Upper lobe of left lung (tissue), 6 donors: ENCODE measurements at regions not wholly inside any gene's neighbourhood (a gene's known extent, or its start where the extent isn't known, plus 50 kb on each side); places are given as distances from the start of the nearest gene placed in this dataset.

Experiments used
- ATAC-seq, 2 donors: fragments of 200-7000 bp; cut with Tn5 transposase; one replicate each; pipeline ENCODE4 v1.9.1; 2022; ENCODE audit warnings: mild to moderate bottlenecking in 2 of 2, moderate library complexity in 2 of 2; ENCODE audit not compliant: low FRiP score in 2 of 2
- DNase-seq, 2 donors: peaks; one replicate each; pipeline ENCODE4 v3.0.0-alpha.2; 2019 to 2020
- H3K27ac ChIP-seq, 4 donors: fragments of 200-600 bp; sonication (generic); one replicate each; pipeline ENCODE4 v1.5.1; 2016 to 2019
- H3K27me3 ChIP-seq, 4 donors: fragments of 200-600 bp; sonication (generic); one replicate each; pipeline ENCODE4 v1.5.1; 2017 to 2019
- H3K36me3 ChIP-seq, 4 donors: fragments of 200-600 bp; sonication (generic); one replicate each; pipeline ENCODE4 v1.5.1; 2016 to 2019
- H3K4me1 ChIP-seq, 4 donors: fragments of 200-600 bp; sonication (generic); one replicate each; pipeline ENCODE4 v1.5.1; 2018 to 2019
- H3K4me3 ChIP-seq, 4 donors: fragments of 200-600 bp; sonication (generic); one replicate each; pipeline ENCODE4 v1.5.1; 2017 to 2019; ENCODE audit warnings: mild to moderate bottlenecking in 2 of 4, moderate library complexity in 1 of 4
- H3K9me3 ChIP-seq, 4 donors: fragments of 200-600 bp; sonication (generic); one replicate each; pipeline ENCODE4 v1.5.1; 2018 to 2019
- EP300 ChIP-seq, 4 donors: sonication (generic); formaldehyde crosslinking; IDR thresholded peaks; one replicate each; pipeline ENCODE4 v1.5.1; 2017; ENCODE audit warnings: antibody characterized with exemption in 4 of 4, control low read depth in 2 of 4
- POLR2A ChIP-seq, 4 donors: fragments of 450-650 bp; IDR thresholded peaks; one replicate each; pipeline ENCODE4 v1.5.1; 2016 to 2017; ENCODE audit warnings: antibody characterized with exemption in 4 of 4, mild to moderate bottlenecking in 2 of 4
- POLR2AphosphoS5 ChIP-seq, 2 donors: sonication (generic); formaldehyde crosslinking; IDR thresholded peaks; one replicate each; pipeline ENCODE4 v1.5.1; 2017; ENCODE audit warnings: antibody characterized with exemption in 2 of 2
- WGBS, 2 donors: methylation state at CpG; one replicate each; pipeline ENCODE4 v1.1.5; 2017 to 2018; 5-methylcytosine and 5-hydroxymethylcytosine counted together
- TF ChIP-seq, protein P1 (sequence below), 6 experiments: fragments of 450-650 bp in 4 of 6; fragments of 200-600 bp in 2 of 6; sonication (generic) in 2 of 6; IDR thresholded peaks; one replicate each; pipeline ENCODE4 v1.5.1; 2016 to 2019; ENCODE audit warnings: antibody characterized with exemption in 6 of 6
- donor health status: DM: no; HTN: no; CAD: no; lungs with moderate emphysema.
- donor health status: DM: no; HTN: yes; CAD: no; lungs with severe emphysema.

DNA sequence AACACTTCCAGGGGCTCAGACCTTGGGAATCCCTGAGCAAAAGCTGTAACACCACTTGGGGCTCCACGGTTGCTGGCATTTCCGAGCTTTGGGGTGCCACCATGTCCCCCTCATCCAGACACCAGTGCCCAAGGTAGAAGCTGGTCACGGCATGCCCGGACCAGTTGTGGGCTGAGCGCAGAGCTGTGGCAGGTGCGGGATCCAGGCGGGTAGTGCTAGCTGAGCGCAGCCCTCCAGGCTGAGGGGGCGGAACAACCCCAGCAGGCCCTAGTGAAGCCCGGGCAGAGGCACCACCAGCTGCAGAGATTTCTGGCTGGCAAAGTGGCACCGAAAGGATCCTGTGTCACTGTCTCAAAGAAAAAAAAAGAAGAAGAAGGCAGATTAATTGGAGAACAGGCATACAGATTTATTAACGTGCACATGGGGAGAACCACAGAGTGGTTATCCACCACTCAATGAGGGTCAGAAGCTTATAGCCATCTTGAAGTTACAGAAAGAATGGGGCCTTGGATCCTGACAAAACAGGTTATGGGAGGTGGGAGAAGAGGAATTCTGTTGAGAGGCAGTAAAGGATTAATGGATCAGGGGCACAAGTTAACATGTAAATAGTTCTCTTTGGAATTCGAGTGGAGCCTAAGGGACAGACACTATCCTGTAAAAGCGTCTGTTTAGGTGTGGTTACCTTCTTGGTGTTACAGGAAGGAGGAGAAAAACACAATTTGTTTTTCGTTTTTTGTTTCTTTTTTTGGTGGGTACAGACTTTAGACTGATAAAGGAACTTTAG is 107.5 kb downstream of the CD24 start:
- Histone ChIP-seq H3K36me3 (no peaks in the 10 kb centered on the region), H3K4me1 (no peaks in the 10 kb centered on the region), H3K9me3 (no peaks in the 10 kb centered on the region), H3K4me3 (no peak overlapping the region), H3K27ac (no peak overlapping the region), H3K27me3 (no peaks in the 10 kb centered on the region)
- TF ChIP-seq, protein P1, sequence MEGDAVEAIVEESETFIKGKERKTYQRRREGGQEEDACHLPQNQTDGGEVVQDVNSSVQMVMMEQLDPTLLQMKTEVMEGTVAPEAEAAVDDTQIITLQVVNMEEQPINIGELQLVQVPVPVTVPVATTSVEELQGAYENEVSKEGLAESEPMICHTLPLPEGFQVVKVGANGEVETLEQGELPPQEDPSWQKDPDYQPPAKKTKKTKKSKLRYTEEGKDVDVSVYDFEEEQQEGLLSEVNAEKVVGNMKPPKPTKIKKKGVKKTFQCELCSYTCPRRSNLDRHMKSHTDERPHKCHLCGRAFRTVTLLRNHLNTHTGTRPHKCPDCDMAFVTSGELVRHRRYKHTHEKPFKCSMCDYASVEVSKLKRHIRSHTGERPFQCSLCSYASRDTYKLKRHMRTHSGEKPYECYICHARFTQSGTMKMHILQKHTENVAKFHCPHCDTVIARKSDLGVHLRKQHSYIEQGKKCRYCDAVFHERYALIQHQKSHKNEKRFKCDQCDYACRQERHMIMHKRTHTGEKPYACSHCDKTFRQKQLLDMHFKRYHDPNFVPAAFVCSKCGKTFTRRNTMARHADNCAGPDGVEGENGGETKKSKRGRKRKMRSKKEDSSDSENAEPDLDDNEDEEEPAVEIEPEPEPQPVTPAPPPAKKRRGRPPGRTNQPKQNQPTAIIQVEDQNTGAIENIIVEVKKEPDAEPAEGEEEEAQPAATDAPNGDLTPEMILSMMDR (IDR thresholded peaks at IDR 0.05): no peak
- no peak for TF ChIP-seq POLR2A (IDR thresholded peaks at IDR 0.05)
- no peak for TF ChIP-seq POLR2AphosphoS5 (IDR thresholded peaks at IDR 0.05)
- TF ChIP-seq EP300 (IDR thresholded peaks at IDR 0.05): no peak
- DNase-seq (peak in 1 of 2 donors; percentile 53), ATAC-seq (peak in 1 of 2 donors; percentile 30)
- 79 to 87% methylated on average over 10 to 15 of the region's 15 CpGs for WGBS, 2 donors

DNA sequence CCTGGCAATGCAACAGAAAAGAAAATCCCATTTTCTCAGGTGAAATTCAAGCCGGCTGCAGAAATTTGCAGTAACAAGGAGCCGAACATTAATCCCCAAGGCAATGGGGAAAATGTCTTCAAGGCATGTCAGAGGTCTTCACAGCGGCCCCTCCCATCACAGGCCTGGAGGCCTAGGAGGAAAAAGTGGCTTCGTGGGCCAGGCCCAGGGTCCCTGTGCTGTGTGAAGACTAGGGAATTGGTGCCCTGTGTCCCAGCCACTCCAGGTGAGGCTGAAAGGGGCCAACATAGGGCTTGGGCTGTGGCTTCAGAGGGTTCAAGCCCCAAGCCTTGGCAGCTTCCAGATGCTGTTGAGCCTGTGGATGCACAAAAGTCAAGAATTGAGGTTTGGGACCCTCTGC is 111.7 kb downstream of the CD24 start:
- WGBS, 2 donors: 89 to 92% methylated on average over 4 of the region's 4 CpGs
- no peak for ATAC-seq
- TF ChIP-seq EP300 (IDR thresholded peaks at IDR 0.05) (no peak), POLR2A (IDR thresholded peaks at IDR 0.05) (no peak), POLR2AphosphoS5 (IDR thresholded peaks at IDR 0.05) (no peak)
- TF ChIP-seq, protein P1 (IDR thresholded peaks at IDR 0.05): no peak
- Histone ChIP-seq H3K9me3 (peaks cover 0 to 7% (median 4%) of the 10 kb centered on the region in 4 donors), H3K4me3 (no peak overlapping the region), H3K27me3 (no peaks in the 10 kb centered on the region), H3K36me3 (no peaks in the 10 kb centered on the region), H3K4me1 (no peaks in the 10 kb centered on the region), H3K27ac (no peak overlapping the region)
- DNase-seq: no peak

GRCh38 chr6:106860940-106861339 is 113.6 kb downstream of the CD24 start:
- H3K36me3 ChIP-seq: no peaks in the 10 kb centered on the region
- no peak overlapping the region for H3K27ac ChIP-seq
- TF ChIP-seq POLR2A (IDR thresholded peaks at IDR 0.05) (no peak), EP300 (IDR thresholded peaks at IDR 0.05) (no peak), POLR2AphosphoS5 (IDR thresholded peaks at IDR 0.05) (no peak)
- TF ChIP-seq, protein P1 (IDR thresholded peaks at IDR 0.05): no peak
- H3K27me3 ChIP-seq: no peaks in the 10 kb centered on the region
- peaks cover 0 to 7% (median 4%) of the 10 kb centered on the region in 4 donors for H3K9me3 ChIP-seq
- DNase-seq (no peak), ATAC-seq (no peak)
- WGBS, 2 donors: 81 to 83% methylated on average over 4 of the region's 4 CpGs
- no peaks in the 10 kb centered on the region for H3K4me1 ChIP-seq
- no peak overlapping the region for H3K4me3 ChIP-seq

DNA sequence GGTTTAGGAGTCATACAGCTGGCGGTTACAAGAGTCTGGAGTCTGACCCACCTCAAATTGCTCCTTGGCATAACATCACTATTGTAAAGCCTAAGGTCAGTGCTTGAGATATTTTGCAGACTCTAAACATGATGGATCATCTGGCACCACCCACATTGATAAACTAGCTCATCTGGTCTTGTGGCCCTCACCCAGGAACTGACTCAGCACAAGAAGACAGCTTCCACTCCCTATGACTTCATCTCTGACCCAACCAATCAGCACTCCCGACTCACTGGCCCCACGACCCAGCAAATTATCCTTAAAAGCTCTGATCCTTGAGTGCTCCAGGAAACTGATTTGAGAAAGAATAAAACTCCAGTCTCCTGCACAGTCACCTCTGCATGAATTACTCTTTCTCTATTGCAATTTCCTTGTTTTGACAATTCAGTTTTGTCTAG is 115.9 kb downstream of the CD24 start:
- no peaks in the 10 kb centered on the region for H3K27me3 ChIP-seq
- WGBS, 2 donors: 67 to 77% methylated on average over 3 of the region's 3 CpGs
- H3K9me3 ChIP-seq: peaks cover 0 to 7% (median 4%) of the 10 kb centered on the region in 4 donors
- H3K4me1 ChIP-seq: no peaks in the 10 kb centered on the region
- no peak overlapping the region for H3K4me3 ChIP-seq
- H3K27ac ChIP-seq: no peak overlapping the region
- no peaks in the 10 kb centered on the region for H3K36me3 ChIP-seq
- ATAC-seq (peak in 1 of 2 donors; percentile 85), DNase-seq (no peak)
- TF ChIP-seq, protein P1 (IDR thresholded peaks at IDR 0.05): no peak
- TF ChIP-seq POLR2AphosphoS5 (IDR thresholded peaks at IDR 0.05): no peak
- no peak for TF ChIP-seq EP300 (IDR thresholded peaks at IDR 0.05)
- no peak for TF ChIP-seq POLR2A (IDR thresholded peaks at IDR 0.05)
